WTC11 (cell line): ENCODE measurements at regions not wholly inside any gene's neighbourhood (a gene's known extent, or its start where the extent isn't known, plus 50 kb on each side); places are given as distances from the start of the nearest gene placed in this dataset.

Experiments
- CBFB ChIP-seq: sonication (generic); formaldehyde crosslinking; IDR thresholded peaks from 2 replicates; pipeline ENCODE4 v1.8.1; 2022; ENCODE audit warnings: mild to moderate bottlenecking, low read depth, missing genetic modification reagents
- KAT7 ChIP-seq: sonication (generic); formaldehyde crosslinking; IDR thresholded peaks from 2 replicates; pipeline ENCODE4 v1.8.1; 2023; ENCODE audit warnings: missing genetic modification reagents, mild to moderate bottlenecking, borderline replicate concordance
- ZBTB21 ChIP-seq: sonication (generic); formaldehyde crosslinking; IDR thresholded peaks from 2 replicates; pipeline ENCODE4 v1.8.1; 2023; ENCODE audit warnings: mild to moderate bottlenecking, missing genetic modification reagents, borderline replicate concordance
- TF ChIP-seq, protein P1 (sequence below): fragments of 200-600 bp; IDR thresholded peaks from 2 replicates; pipeline ENCODE4 v1.8.0; 2022; ENCODE audit warnings: antibody characterized with exemption
- TF ChIP-seq, protein P2 (sequence below): sonication (generic); formaldehyde crosslinking; IDR thresholded peaks from 2 replicates; pipeline ENCODE4 v1.8.0; 2022; ENCODE audit warnings: mild to moderate bottlenecking, missing genetic modification reagents
- TF ChIP-seq, protein P3 (sequence below): sonication (generic); formaldehyde crosslinking; IDR thresholded peaks from 2 replicates; pipeline ENCODE4 v1.8.0; 2023; ENCODE audit warnings: missing genetic modification reagents
- TF ChIP-seq, protein P4 (sequence below): sonication (generic); formaldehyde crosslinking; IDR thresholded peaks from 2 replicates; pipeline ENCODE4 v1.8.0; 2022; ENCODE audit warnings: missing genetic modification reagents
- TF ChIP-seq, protein P5 (sequence below): sonication (generic); formaldehyde crosslinking; IDR thresholded peaks from 2 replicates; pipeline ENCODE4 v1.8.0; 2023; ENCODE audit warnings: mild to moderate bottlenecking, missing genetic modification reagents
- TF ChIP-seq, protein P6 (sequence below): sonication (generic); formaldehyde crosslinking; IDR thresholded peaks from 2 replicates; pipeline ENCODE4 v1.8.1; 2022; ENCODE audit warnings: mild to moderate bottlenecking, moderate library complexity, missing genetic modification reagents

DNA sequence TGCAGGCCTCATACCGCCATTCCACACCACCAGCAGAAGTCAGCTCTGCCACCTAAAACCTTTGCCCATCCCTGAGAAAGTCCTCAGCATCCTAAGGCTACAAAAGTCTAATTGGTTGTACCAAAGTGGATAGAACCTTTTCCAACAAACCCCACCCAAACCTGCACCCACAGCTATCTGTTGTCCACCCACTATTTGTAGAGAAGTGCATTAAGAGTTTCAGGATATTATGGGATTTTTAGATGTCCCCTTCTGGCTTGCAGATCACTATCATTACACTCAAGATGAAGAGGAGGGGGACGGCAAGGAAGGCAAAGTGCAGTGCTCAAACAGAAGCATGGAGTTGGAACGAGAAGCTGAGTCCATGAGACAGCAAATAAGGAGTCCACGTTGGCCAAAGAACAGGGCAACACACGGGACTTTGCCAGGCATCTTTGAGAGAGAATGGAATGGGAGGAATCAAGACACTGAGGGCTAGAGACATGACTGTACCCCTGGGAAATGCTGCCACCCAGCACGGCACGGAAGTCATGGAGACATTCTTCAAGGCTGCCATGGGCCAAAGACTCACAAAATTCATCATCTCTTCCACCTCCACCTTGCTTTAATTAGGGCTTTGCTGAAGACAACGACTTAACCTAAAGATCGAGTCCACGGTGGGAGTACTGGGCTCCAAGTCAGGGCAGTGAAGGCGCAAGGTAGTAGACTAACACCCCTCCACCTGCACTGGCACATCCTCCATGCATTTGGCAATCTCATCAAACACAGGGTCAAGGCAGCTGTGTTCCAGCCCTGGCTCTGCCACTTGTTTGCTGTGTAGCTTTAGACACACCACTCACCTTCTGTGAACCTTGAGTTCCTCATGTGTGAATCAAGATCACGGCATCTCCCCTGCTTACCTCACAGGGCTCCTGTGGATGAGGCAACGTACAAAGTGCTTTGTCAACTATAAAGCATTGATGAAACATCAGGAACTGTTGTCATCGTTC lies 112.9 kb upstream of the TMEM45B start:
- TF ChIP-seq, protein P1, sequence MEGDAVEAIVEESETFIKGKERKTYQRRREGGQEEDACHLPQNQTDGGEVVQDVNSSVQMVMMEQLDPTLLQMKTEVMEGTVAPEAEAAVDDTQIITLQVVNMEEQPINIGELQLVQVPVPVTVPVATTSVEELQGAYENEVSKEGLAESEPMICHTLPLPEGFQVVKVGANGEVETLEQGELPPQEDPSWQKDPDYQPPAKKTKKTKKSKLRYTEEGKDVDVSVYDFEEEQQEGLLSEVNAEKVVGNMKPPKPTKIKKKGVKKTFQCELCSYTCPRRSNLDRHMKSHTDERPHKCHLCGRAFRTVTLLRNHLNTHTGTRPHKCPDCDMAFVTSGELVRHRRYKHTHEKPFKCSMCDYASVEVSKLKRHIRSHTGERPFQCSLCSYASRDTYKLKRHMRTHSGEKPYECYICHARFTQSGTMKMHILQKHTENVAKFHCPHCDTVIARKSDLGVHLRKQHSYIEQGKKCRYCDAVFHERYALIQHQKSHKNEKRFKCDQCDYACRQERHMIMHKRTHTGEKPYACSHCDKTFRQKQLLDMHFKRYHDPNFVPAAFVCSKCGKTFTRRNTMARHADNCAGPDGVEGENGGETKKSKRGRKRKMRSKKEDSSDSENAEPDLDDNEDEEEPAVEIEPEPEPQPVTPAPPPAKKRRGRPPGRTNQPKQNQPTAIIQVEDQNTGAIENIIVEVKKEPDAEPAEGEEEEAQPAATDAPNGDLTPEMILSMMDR: no peak
- TF ChIP-seq, protein P2, sequence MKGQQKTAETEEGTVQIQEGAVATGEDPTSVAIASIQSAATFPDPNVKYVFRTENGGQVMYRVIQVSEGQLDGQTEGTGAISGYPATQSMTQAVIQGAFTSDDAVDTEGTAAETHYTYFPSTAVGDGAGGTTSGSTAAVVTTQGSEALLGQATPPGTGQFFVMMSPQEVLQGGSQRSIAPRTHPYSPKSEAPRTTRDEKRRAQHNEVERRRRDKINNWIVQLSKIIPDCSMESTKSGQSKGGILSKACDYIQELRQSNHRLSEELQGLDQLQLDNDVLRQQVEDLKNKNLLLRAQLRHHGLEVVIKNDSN (CRISPR knock-in tag): no peak
- TF ChIP-seq CBFB (CRISPR knock-in tag) (no peak), KAT7 (no peak), ZBTB21 (CRISPR knock-in tag) (no peak)
- TF ChIP-seq, protein P3, sequence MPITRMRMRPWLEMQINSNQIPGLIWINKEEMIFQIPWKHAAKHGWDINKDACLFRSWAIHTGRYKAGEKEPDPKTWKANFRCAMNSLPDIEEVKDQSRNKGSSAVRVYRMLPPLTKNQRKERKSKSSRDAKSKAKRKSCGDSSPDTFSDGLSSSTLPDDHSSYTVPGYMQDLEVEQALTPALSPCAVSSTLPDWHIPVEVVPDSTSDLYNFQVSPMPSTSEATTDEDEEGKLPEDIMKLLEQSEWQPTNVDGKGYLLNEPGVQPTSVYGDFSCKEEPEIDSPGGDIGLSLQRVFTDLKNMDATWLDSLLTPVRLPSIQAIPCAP: no peak
- TF ChIP-seq, protein P4, sequence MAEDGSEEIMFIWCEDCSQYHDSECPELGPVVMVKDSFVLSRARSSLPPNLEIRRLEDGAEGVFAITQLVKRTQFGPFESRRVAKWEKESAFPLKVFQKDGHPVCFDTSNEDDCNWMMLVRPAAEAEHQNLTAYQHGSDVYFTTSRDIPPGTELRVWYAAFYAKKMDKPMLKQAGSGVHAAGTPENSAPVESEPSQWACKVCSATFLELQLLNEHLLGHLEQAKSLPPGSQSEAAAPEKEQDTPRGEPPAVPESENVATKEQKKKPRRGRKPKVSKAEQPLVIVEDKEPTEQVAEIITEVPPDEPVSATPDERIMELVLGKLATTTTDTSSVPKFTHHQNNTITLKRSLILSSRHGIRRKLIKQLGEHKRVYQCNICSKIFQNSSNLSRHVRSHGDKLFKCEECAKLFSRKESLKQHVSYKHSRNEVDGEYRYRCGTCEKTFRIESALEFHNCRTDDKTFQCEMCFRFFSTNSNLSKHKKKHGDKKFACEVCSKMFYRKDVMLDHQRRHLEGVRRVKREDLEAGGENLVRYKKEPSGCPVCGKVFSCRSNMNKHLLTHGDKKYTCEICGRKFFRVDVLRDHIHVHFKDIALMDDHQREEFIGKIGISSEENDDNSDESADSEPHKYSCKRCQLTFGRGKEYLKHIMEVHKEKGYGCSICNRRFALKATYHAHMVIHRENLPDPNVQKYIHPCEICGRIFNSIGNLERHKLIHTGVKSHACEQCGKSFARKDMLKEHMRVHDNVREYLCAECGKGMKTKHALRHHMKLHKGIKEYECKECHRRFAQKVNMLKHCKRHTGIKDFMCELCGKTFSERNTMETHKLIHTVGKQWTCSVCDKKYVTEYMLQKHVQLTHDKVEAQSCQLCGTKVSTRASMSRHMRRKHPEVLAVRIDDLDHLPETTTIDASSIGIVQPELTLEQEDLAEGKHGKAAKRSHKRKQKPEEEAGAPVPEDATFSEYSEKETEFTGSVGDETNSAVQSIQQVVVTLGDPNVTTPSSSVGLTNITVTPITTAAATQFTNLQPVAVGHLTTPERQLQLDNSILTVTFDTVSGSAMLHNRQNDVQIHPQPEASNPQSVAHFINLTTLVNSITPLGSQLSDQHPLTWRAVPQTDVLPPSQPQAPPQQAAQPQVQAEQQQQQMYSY (CRISPR knock-in tag): no peak
- TF ChIP-seq, protein P5, sequence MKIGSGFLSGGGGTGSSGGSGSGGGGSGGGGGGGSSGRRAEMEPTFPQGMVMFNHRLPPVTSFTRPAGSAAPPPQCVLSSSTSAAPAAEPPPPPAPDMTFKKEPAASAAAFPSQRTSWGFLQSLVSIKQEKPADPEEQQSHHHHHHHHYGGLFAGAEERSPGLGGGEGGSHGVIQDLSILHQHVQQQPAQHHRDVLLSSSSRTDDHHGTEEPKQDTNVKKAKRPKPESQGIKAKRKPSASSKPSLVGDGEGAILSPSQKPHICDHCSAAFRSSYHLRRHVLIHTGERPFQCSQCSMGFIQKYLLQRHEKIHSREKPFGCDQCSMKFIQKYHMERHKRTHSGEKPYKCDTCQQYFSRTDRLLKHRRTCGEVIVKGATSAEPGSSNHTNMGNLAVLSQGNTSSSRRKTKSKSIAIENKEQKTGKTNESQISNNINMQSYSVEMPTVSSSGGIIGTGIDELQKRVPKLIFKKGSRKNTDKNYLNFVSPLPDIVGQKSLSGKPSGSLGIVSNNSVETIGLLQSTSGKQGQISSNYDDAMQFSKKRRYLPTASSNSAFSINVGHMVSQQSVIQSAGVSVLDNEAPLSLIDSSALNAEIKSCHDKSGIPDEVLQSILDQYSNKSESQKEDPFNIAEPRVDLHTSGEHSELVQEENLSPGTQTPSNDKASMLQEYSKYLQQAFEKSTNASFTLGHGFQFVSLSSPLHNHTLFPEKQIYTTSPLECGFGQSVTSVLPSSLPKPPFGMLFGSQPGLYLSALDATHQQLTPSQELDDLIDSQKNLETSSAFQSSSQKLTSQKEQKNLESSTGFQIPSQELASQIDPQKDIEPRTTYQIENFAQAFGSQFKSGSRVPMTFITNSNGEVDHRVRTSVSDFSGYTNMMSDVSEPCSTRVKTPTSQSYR (CRISPR knock-in tag): no peak
- TF ChIP-seq, protein P6, sequence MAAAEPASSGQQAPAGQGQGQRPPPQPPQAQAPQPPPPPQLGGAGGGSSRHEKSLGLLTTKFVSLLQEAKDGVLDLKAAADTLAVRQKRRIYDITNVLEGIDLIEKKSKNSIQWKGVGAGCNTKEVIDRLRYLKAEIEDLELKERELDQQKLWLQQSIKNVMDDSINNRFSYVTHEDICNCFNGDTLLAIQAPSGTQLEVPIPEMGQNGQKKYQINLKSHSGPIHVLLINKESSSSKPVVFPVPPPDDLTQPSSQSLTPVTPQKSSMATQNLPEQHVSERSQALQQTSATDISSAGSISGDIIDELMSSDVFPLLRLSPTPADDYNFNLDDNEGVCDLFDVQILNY (CRISPR knock-in tag): no peak
